AG04450 (cell line): ENCODE measurements at regions not wholly inside any gene's neighbourhood (a gene's known extent, or its start where the extent isn't known, plus 50 kb on each side); places are given as distances from the start of the nearest gene placed in this dataset.
"Not testable (repeated sequence)": the region's sequence is repeated elsewhere in the genome, so short reads cannot be mapped to it uniquely, and the experiment has no call there.

ENCODE experiments used
- CTCF ChIA-PET: fragments of 300-600, 350-600 bp; formaldehyde crosslinking; extraction: SDS; loops from one replicate; lab custom pipeline; 2022; ENCODE audit warnings: antibody characterized with exemption, inconsistent platforms; lab: Charles Lee
- POLR2A ChIA-PET: fragments of 350-600 bp; formaldehyde crosslinking; extraction: SDS; loops from one replicate; lab custom pipeline; 2021; ENCODE audit warnings: antibody characterized with exemption, inconsistent platforms; lab: Yijun Ruan, JAX
- DNase-seq: peaks from one replicate; pipeline ENCODE4 v3.0.0-alpha.2; 2011; ENCODE audit warnings: low read depth, low spot score
- H3K27ac ChIP-seq: one replicate; pipeline ENCODE4 v1.5.1; 2012; ENCODE audit warnings: low read depth, low read length, control low read depth
- H3K27me3 ChIP-seq: one replicate; pipeline ENCODE4 v1.6.0; 2012; ENCODE audit warnings: low read length; ENCODE audit not compliant: control insufficient read depth, insufficient read depth
- H3K4me3 ChIP-seq: 2 replicates; pipeline ENCODE4 v1.5.1; 2011; ENCODE audit warnings: mild to moderate bottlenecking, low read depth, low read length, control low read depth
- H3K9me3 ChIP-seq: 2 replicates; pipeline ENCODE4 v1.5.1; 2012; ENCODE audit warnings: low read length; ENCODE audit not compliant: control insufficient read depth, insufficient read depth
- TF ChIP-seq, protein P1 (sequence below): IDR thresholded peaks from 2 replicates; pipeline ENCODE4 v1.5.1; 2011; ENCODE audit warnings: low read depth, low read length, control low read depth, inconsistent platforms

DNA sequence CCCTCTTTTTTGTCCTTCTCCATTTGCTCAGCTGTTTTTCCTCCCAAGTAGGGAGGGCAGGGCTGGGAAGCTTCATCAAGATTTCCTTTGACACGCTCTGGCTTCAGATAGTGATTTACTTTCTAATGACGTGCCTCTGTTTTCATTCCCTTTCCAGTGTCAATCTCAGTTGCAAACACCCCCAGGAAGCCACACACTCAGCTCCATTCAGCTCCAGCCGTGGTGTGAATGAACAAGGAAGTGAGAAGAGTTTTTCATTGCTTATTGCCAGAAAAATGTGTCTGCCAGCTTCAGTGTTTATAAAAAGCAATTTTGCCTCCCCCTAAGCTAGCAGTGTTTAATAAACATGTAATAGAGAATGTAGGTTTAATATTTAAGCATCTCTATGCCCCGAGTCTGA lies 108.7 kb upstream of the DPP6 start:
- Histone ChIP-seq H3K27me3 (no peaks in the 10 kb centered on the region), H3K9me3 (peaks cover 63% of the 10 kb centered on the region), H3K4me3 (no peak overlapping the region), H3K27ac (no peak overlapping the region)
- POLR2A ChIA-PET = no interaction called here
- no peak for DNase-seq
- TF ChIP-seq, protein P1, sequence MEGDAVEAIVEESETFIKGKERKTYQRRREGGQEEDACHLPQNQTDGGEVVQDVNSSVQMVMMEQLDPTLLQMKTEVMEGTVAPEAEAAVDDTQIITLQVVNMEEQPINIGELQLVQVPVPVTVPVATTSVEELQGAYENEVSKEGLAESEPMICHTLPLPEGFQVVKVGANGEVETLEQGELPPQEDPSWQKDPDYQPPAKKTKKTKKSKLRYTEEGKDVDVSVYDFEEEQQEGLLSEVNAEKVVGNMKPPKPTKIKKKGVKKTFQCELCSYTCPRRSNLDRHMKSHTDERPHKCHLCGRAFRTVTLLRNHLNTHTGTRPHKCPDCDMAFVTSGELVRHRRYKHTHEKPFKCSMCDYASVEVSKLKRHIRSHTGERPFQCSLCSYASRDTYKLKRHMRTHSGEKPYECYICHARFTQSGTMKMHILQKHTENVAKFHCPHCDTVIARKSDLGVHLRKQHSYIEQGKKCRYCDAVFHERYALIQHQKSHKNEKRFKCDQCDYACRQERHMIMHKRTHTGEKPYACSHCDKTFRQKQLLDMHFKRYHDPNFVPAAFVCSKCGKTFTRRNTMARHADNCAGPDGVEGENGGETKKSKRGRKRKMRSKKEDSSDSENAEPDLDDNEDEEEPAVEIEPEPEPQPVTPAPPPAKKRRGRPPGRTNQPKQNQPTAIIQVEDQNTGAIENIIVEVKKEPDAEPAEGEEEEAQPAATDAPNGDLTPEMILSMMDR = no peak
- CTCF ChIA-PET = no interaction called here

- TF ChIP-seq, protein P1 = no peak
- Histone ChIP-seq H3K27me3 (no peaks in the 10 kb centered on the region), H3K9me3 (peaks cover 64% of the 10 kb centered on the region), H3K27ac (no peak overlapping the region), H3K4me3 (no peak overlapping the region)
- DNase-seq = no peak
- POLR2A ChIA-PET = no interaction called here
- CTCF ChIA-PET = no interaction called here
These were observed 108.3 kb upstream of the DPP6 start for GRCh38 chr7:153943861-153944260.

DNA sequence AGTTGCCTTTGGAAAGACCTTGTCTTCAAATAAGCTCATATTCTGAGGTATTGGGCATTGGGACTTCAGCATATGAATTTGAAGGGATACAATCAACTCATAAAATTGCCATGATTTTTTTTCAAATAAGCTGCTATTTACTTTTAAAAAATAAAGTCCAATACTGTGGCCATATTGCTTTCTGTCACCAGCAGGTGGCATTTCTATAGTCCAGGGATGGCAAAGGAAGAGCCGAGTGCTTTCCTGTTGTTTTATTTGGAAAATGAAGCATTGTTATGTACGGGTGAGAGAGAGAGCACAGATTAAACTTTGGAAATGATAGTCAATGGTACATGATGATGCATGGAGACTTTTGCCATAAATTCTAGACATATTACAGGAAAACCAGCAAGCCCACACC lies 104.1 kb upstream of the DPP6 start:
- TF ChIP-seq, protein P1 = no peak
- no peaks in the 10 kb centered on the region for H3K27me3 ChIP-seq
- H3K9me3 ChIP-seq = peaks cover 60% of the 10 kb centered on the region
- POLR2A ChIA-PET = no interaction called here
- H3K27ac ChIP-seq = no peak overlapping the region
- CTCF ChIA-PET = no interaction called here
- no peak for DNase-seq
- H3K4me3 ChIP-seq = no peak overlapping the region

GRCh38 chr7:153951316-153951715 lies 100.9 kb upstream of the DPP6 start:
- DNase-seq = no peak
- Histone ChIP-seq H3K27ac (no peak overlapping the region), H3K27me3 (no peaks in the 10 kb centered on the region), H3K9me3 (peaks cover 46% of the 10 kb centered on the region), H3K4me3 (no peak overlapping the region)
- TF ChIP-seq, protein P1 = no peak
- CTCF ChIA-PET = no interaction called here
- POLR2A ChIA-PET = no interaction called here

DNA sequence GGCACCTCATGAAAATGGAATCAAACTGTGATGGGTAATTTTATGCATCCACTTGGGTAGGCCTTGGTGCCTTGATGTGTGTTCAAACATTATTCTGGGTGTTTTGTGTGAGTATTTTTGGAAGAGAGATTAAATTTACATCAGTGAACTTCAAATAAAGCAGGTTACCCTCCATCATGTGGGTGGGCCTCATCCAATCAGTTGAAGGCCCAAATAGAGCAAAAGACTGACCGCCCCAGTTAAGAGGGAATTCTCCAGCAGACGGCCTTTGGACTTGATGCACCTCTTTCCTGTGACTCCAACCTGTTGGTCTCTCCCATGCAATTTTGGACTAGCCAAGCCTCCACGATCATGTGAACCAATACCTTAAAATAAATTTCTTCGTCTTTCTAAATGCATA lies 97.7 kb upstream of the DPP6 start:
- POLR2A ChIA-PET = no interaction called here
- CTCF ChIA-PET = no interaction called here
- TF ChIP-seq, protein P1 = no peak
- Histone ChIP-seq H3K27ac (no peak overlapping the region), H3K9me3 (peaks cover 28% of the 10 kb centered on the region), H3K4me3 (no peak overlapping the region), H3K27me3 (no peaks in the 10 kb centered on the region)
- no peak for DNase-seq

DNA sequence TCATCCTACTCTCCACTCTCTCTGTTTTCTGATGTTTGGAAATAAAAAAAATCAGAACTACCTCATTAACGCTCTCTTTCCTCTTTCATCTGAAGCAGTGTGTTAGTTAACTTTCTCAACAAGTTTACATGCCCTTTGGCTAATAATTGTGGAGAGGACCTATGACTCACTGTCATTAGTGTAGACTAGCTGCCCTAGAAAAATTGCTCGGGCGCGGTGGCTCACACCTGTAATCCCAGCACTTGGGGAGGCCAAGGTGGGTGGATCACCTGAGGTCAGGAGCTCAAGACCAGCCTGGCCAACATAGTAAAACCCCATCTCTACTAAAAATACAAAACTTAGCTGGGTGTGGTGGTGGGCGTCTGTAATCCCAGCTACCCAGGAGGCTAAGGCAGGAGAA lies 94.5 kb upstream of the DPP6 start:
- peaks cover 14% of the 10 kb centered on the region for H3K9me3 ChIP-seq
- CTCF ChIA-PET, POLR2A ChIA-PET, H3K27me3 ChIP-seq, DNase-seq, H3K27ac ChIP-seq, H3K4me3 ChIP-seq: not testable (repeated sequence)

DNA sequence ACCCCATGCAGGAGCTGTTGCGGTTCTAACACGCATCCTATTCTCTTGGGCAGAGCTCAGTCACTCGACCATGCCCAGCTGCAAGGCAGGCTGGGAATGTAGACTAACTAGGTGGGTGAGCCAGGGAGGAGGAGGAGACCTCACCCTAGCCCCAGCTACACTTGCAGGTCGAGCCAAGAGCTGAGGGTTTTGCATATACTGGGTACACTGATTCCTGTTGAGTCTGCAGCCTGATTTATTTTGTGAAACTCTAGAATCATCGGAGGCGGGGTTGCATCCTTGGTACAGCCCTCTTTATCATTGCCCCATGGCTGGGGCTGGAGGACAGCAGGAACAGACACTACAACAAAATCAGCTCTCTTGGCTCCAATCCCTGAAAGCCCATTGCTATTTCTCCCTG lies 93.8 kb upstream of the DPP6 start:
- H3K9me3 ChIP-seq = peaks cover 14% of the 10 kb centered on the region
- DNase-seq, H3K4me3 ChIP-seq, CTCF ChIA-PET, POLR2A ChIA-PET, H3K27me3 ChIP-seq, H3K27ac ChIP-seq: not testable (repeated sequence)

GRCh38 chr7:153958789-153959188 lies 93.4 kb upstream of the DPP6 start:
- CTCF ChIA-PET = not testable (repeated sequence)

More at GRCh38 chr7:153958789-153959188, 93.4 kb upstream of the DPP6 start:
- H3K27me3 ChIP-seq, H3K4me3 ChIP-seq, DNase-seq, POLR2A ChIA-PET, H3K27ac ChIP-seq: not testable (repeated sequence)
- peaks cover 11% of the 10 kb centered on the region for H3K9me3 ChIP-seq
